ENCODE measurements at regions not wholly inside any gene's neighbourhood (a gene's known extent, or its start where the extent isn't known, plus 50 kb on each side); places are given as distances from the start of the nearest gene placed in this dataset.

GRCh38 chr20:3306068-3306467 is 67.1 kb upstream of the SLC4A11 start:
- no peaks in the 10 kb centered on the region for H3K9me3 ChIP-seq (ENCODE audit: control insufficient read depth, insufficient read depth, low read length)
- no peak overlapping the region for H3K4me3 ChIP-seq (ENCODE audit: low read depth, low read length)
- H3K27ac ChIP-seq (ENCODE audit: low read depth, low read length): no peak overlapping the region
- ChIA-PET CTCF (no interaction called here), POLR2A (no interaction called here)
- no peaks in the 10 kb centered on the region for H3K27me3 ChIP-seq (ENCODE audit: control insufficient read depth, insufficient read depth, low read length)
- TF ChIP-seq CTCF (IDR thresholded peaks at IDR 0.05; ENCODE audit: low read depth, low read length): no peak
- no peak for DNase-seq (ENCODE audit: low read depth, low spot score)

GRCh38 chr20:3304456-3304855 is 65.5 kb upstream of the SLC4A11 start:
- POLR2A ChIA-PET: no interaction called here
- no peak overlapping the region for H3K4me3 ChIP-seq (ENCODE audit: low read depth, low read length)
- TF ChIP-seq CTCF (IDR thresholded peaks at IDR 0.05; ENCODE audit: low read depth, low read length): no peak
- no peak overlapping the region for H3K27ac ChIP-seq (ENCODE audit: low read depth, low read length)
- no peaks in the 10 kb centered on the region for H3K27me3 ChIP-seq (ENCODE audit: control insufficient read depth, insufficient read depth, low read length)
- no peaks in the 10 kb centered on the region for H3K9me3 ChIP-seq (ENCODE audit: control insufficient read depth, insufficient read depth, low read length)
- no peak for DNase-seq (ENCODE audit: low read depth, low spot score)
- CTCF ChIA-PET: interaction anchor here (1.0 to 2.0 kb wide), 2 partner anchors 25 to 251 kb away, joined by 3 to 4 read pairs; no protein-coding TSS in a partner anchor

GRCh38 chr20:3297079-3297378 is 58.0 kb upstream of the SLC4A11 start:
- CTCF ChIA-PET: interaction anchor here (0.8 kb wide), 1 partner anchor 78 kb away, joined by 3 read pairs; no protein-coding TSS in a partner anchor
- TF ChIP-seq CTCF (IDR thresholded peaks at IDR 0.05; ENCODE audit: low read depth, low read length): no peak
- POLR2A ChIA-PET: no interaction called here
- no peak for DNase-seq (ENCODE audit: low read depth, low spot score)
- Histone ChIP-seq H3K9me3 (ENCODE audit: control insufficient read depth, insufficient read depth, low read length) (no peaks in the 10 kb centered on the region), H3K4me3 (ENCODE audit: low read depth, low read length) (no peak overlapping the region), H3K27ac (ENCODE audit: low read depth, low read length) (no peak overlapping the region), H3K27me3 (ENCODE audit: control insufficient read depth, insufficient read depth, low read length) (no peaks in the 10 kb centered on the region)

- no peak overlapping the region for H3K27ac ChIP-seq (ENCODE audit: low read depth, low read length)
- DNase-seq (ENCODE audit: low read depth, low spot score): no peak
- no peaks in the 10 kb centered on the region for H3K9me3 ChIP-seq (ENCODE audit: control insufficient read depth, insufficient read depth, low read length)
- H3K4me3 ChIP-seq (ENCODE audit: low read depth, low read length): no peak overlapping the region
- ChIA-PET CTCF (no interaction called here), POLR2A (no interaction called here)
- H3K27me3 ChIP-seq (ENCODE audit: control insufficient read depth, insufficient read depth, low read length): no peaks in the 10 kb centered on the region
- no peak for TF ChIP-seq CTCF (IDR thresholded peaks at IDR 0.05; ENCODE audit: low read depth, low read length)
Measured at GRCh38 chr20:3296261-3297078, 57.5 kb upstream of the SLC4A11 start.
